Testis (tissue), 2 donors: ENCODE measurements at regions not wholly inside any gene's neighbourhood (a gene's known extent, or its start where the extent isn't known, plus 50 kb on each side); places are given as distances from the start of the nearest gene placed in this dataset.

ENCODE experiments used
- DNase-seq: peaks from one replicate; pipeline ENCODE4 v3.0.0-alpha.2; 2019
- H3K27ac ChIP-seq, 2 donors: fragments of 200-600 bp; sonication (generic); one replicate each; pipeline ENCODE4 v1.5.1; 2019
- H3K27me3 ChIP-seq: fragments of 200-600 bp; sonication (generic); one replicate; pipeline ENCODE4 v1.5.1; 2019
- H3K36me3 ChIP-seq: fragments of 200-600 bp; sonication (generic); one replicate; pipeline ENCODE4 v1.5.1; 2017; ENCODE audit warnings: low read depth; ENCODE audit errors: missing control alignments
- H3K4me1 ChIP-seq: fragments of 200-600 bp; sonication (generic); one replicate; pipeline ENCODE4 v1.5.1; 2019
- H3K4me3 ChIP-seq, 2 donors: fragments of 200-600 bp; sonication (generic); one replicate each; pipeline ENCODE4 v1.5.1; 2017 to 2019
- H3K9me3 ChIP-seq: fragments of 200-600 bp; sonication (generic); one replicate; pipeline ENCODE4 v1.5.1; 2017
- POLR2A ChIP-seq: fragments of 450-650 bp; IDR thresholded peaks from one replicate; pipeline ENCODE4 v1.6.1; 2017; ENCODE audit warnings: antibody characterized with exemption, mild to moderate bottlenecking, moderate library complexity
- WGBS, 2 donors: methylation state at CpG; one replicate each; pipeline ENCODE4 v1.1.5; 2018; 5-methylcytosine and 5-hydroxymethylcytosine counted together
- intact Hi-C: fragments of 100-400 bp; cut with DNase I; formaldehyde crosslinking; loops from one replicate; pipeline ENCODE4 v1.15.1; 2023; ENCODE audit warnings: low total_unique reads
- TF ChIP-seq, protein P1 (sequence below), 3 experiments: fragments of 450-650 bp in 2 of 3; fragments of 200-600 bp in 1 of 3; sonication (generic) in 1 of 3; IDR thresholded peaks; one replicate each; pipeline ENCODE4 v1.5.1; 2016 to 2019; ENCODE audit warnings: antibody characterized with exemption in 3 of 3, mild to moderate bottlenecking in 2 of 3, moderate library complexity in 1 of 3

DNA sequence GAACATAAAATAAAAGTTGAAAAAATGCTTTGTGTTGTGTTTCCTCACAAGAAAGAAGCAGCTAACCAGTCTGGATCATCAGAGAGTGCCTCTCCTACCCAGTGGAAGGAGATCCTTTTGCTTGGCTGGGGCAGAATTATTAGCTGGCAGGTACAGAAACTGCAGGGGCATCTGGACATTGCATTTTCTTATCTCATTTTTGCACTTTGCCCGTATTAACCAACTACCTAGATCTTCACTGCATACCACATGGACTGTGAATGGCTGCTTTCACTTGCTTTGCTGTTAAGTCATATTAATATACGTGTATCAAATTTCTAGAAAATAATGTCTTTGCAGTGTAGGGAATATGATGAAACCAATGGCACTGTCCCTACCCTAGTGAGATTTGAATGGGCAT is 52.9 kb upstream of the PDGFRA start:
- Histone ChIP-seq H3K36me3 (no peaks in the 10 kb centered on the region), H3K27me3 (no peaks in the 10 kb centered on the region), H3K27ac (no peak overlapping the region), H3K4me3 (no peak overlapping the region), H3K9me3 (no peaks in the 10 kb centered on the region), H3K4me1 (peaks cover 14% of the 10 kb centered on the region)
- no peak for DNase-seq
- intact Hi-C loops = no loop called here
- WGBS, 2 donors = 83 to 89% methylated on average over 2 of the region's 2 CpGs
- TF ChIP-seq, protein P1, sequence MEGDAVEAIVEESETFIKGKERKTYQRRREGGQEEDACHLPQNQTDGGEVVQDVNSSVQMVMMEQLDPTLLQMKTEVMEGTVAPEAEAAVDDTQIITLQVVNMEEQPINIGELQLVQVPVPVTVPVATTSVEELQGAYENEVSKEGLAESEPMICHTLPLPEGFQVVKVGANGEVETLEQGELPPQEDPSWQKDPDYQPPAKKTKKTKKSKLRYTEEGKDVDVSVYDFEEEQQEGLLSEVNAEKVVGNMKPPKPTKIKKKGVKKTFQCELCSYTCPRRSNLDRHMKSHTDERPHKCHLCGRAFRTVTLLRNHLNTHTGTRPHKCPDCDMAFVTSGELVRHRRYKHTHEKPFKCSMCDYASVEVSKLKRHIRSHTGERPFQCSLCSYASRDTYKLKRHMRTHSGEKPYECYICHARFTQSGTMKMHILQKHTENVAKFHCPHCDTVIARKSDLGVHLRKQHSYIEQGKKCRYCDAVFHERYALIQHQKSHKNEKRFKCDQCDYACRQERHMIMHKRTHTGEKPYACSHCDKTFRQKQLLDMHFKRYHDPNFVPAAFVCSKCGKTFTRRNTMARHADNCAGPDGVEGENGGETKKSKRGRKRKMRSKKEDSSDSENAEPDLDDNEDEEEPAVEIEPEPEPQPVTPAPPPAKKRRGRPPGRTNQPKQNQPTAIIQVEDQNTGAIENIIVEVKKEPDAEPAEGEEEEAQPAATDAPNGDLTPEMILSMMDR (IDR thresholded peaks at IDR 0.05) = no peak
- no peak for TF ChIP-seq POLR2A
